Stomach smooth muscle (tissue), 2 donors: ENCODE measurements at regions not wholly inside any gene's neighbourhood (a gene's known extent, or its start where the extent isn't known, plus 50 kb on each side); places are given as distances from the start of the nearest gene placed in this dataset.
"Not testable (repeated sequence)": the region's sequence is repeated elsewhere in the genome, so short reads cannot be mapped to it uniquely, and the experiment has no call there.

Source experiments
- H3K27ac ChIP-seq: one replicate; pipeline ENCODE4 v1.7.0; 2013; ENCODE audit warnings: mild to moderate bottlenecking, low read length, inconsistent platforms
- H3K27me3 ChIP-seq, 2 donors: one replicate each; pipeline ENCODE4 v1.7.0; 2013; ENCODE audit warnings: low read length in 2 of 2; ENCODE audit not compliant: insufficient read depth in 2 of 2, control insufficient read depth in 1 of 2
- H3K36me3 ChIP-seq, 2 donors: one replicate each; pipeline ENCODE4 v1.7.0; 2013; ENCODE audit warnings: low read length in 2 of 2; ENCODE audit not compliant: control insufficient read depth in 2 of 2, insufficient read depth in 2 of 2
- H3K4me1 ChIP-seq: one replicate; pipeline ENCODE4 v1.7.0; 2013; ENCODE audit warnings: low read length; ENCODE audit not compliant: control insufficient read depth, insufficient read depth
- H3K4me3 ChIP-seq, 2 donors: one replicate each; pipeline ENCODE4 v1.7.0; 2013; ENCODE audit warnings: low read length in 2 of 2
- H3K9ac ChIP-seq, 2 donors: one replicate each; pipeline ENCODE4 v1.7.0; 2013; ENCODE audit warnings: low read length in 2 of 2, mild to moderate bottlenecking in 1 of 2
- H3K9me3 ChIP-seq, 2 donors: one replicate each; pipeline ENCODE4 v1.7.0; 2013; ENCODE audit warnings: low read length in 2 of 2; ENCODE audit not compliant: control insufficient read depth in 2 of 2
- donor health status: healthy.
- donor health status: Pancreatic carcinoma.

DNA sequence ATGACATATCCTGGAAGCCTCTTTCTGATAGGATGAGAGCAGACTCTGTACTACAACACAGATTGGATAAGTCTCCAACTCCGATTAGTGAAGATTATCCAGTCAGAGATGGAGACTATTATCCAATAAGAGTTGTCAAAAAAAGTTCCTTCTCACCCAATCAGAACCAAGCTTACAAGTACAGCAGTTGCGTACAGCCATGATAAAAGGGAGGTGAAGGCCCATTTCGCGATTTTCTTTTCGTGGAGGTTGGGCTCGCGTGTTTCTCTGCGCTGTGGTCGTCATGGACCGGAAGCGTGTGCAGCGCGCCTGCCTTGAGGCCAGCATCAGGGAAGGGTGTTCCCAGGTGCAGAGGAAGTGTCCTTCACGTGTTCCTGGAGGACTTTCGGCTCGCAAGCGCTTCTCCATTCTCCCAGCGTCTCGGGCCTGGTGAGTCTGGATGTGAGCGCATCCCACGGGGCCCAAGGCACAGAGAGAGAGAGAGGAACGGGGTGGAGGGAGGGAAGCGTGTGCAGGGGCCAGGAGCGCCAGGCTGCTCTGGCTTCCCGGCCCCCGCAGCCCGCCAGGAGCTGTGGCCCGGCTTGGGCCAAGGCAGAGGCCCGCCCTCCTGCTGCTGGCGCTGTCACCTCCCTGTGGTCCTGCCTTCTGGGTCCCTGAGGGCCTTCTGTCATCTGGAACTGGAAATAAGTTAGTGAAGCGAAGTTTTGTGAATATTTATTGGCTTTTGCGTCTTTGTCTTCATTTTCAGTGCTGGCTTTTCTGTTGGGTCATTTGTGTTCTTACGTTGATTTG lies 53.9 kb downstream of the CDRT15L2 start:
- H3K9me3 ChIP-seq, H3K4me3 ChIP-seq, H3K27me3 ChIP-seq, H3K36me3 ChIP-seq, H3K27ac ChIP-seq, H3K4me1 ChIP-seq, H3K9ac ChIP-seq: not testable (repeated sequence)

DNA sequence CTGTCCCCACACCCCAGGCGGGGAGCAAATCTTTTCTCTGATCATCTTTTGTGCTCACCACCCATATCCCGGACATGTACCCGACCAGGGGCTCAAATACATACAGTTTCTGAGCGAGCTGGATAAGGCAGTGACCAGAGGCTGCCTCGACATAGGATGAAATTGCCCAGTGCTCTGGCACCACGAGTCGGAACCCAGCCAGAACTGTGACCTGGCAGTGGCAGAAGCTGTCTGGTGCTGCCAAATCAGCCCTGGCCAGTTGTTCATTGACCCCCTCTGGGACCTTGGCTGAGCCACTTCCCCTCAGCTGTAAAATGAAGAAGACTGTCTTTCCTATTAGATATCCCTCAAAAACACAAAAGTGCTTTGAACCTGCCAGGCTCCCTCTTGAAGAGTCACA lies 60.6 kb downstream of the CDRT15L2 start:
- H3K27me3 ChIP-seq, H3K27ac ChIP-seq, H3K4me1 ChIP-seq, H3K4me3 ChIP-seq, H3K9ac ChIP-seq, H3K9me3 ChIP-seq, H3K36me3 ChIP-seq: not testable (repeated sequence)

DNA sequence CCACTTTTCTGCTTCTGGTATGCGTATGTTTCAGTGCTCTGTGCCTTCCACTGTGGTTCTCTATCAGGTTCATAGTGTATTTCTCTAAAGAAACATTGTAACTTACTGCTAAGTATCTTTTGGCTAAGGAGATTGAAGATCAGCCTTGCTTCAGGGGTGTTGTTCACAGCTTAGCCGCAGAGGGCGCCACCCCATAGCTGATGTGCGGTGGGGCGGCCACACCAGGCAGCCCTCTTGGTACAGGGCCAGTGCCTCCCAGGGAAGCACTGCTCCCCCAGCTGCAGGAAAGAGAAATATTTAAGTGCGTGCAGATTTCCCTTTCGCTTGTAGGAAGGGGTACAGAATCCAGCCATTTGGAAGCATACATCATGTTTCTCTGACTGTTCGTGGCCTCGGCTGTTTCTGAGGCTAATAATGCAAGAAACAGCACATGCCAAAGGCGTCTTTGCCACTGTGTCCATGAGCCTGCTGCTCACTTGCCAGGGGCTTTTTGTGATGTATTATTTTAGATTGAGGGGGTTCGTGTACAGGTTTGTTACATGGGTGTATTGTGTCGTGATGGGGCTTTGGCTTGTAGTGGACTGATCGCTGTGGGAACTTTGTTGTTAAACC lies 67.2 kb downstream of the CDRT15L2 start:
- not testable (repeated sequence) for H3K27me3 ChIP-seq, H3K36me3 ChIP-seq, H3K9ac ChIP-seq, H3K4me3 ChIP-seq, H3K9me3 ChIP-seq, H3K4me1 ChIP-seq, H3K27ac ChIP-seq

DNA sequence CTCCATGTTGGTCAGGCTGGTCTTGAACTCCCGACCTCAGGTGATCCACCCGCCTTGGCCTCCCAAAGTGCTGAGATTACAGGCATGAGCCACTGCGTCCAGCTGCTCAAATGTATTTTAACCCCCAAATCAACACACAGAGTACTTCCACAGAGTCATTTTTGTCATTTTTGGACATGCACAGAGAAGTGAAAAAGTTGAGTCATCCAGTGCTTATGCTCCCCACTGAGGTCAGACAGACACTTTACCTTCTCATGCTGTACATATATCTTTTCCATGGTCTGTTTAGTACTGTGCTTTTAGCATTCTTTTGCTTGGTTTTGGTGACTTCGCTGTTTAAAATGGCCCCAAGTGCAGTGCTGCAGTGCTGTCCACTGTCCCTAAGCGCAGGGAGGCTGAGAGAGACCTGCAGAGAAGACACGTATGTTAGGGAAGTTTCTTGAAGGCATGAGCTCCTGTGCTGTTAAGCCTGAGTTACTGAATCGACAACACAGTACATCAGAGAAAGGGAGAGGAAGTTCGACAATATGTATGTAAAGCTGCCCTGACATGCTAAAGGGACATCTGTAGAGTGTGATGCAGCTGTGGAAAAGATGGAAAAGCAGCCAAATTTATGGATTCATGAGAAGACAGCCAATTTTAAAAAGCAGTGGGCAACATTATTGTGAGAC lies 69.7 kb downstream of the CDRT15L2 start:
- not testable (repeated sequence) for H3K27me3 ChIP-seq, H3K9ac ChIP-seq, H3K27ac ChIP-seq, H3K4me3 ChIP-seq, H3K36me3 ChIP-seq, H3K9me3 ChIP-seq, H3K4me1 ChIP-seq

DNA sequence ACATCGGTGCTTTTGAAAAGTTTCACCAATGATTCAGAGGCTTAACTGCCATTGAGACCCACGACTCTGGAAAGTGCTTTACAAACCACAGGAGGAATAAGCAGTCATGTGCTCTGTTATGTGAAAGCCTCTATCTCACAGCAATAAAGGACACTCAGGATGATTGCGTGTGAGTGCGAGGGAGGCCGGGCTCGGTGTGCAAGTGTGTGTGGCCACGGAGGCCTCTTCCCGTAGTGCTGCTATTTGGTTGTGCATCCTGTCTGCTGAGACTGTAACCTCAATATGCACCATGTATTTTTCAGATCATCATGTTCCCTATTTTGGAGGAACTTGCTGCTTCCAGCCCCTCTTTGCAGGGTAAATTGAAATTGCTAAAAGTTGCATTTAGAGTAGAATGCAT lies 71.5 kb downstream of the CDRT15L2 start:
- H3K4me1 ChIP-seq, H3K9ac ChIP-seq, H3K4me3 ChIP-seq, H3K36me3 ChIP-seq, H3K27ac ChIP-seq, H3K27me3 ChIP-seq, H3K9me3 ChIP-seq: not testable (repeated sequence)

DNA sequence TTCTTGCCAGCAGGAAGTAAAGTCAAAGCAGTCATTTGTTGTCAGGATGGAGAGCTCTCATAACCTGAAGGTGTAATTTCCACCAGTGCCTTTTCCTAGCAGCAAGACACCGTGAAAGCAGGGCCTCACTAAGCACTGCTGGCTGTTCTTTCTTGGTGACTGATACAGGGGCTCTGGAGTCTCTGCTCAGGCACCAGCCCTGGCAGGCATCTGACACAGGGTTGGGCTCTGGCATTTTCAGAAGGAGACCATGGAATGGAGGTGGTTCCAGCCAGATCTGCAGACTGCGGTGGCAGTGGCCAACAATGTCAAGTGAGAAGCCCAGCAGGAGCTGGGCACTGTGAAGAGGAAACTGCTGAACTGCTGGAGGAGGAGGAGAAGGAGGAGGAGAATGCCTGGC lies 72.2 kb downstream of the CDRT15L2 start:
- H3K4me3 ChIP-seq, H3K27me3 ChIP-seq: not testable (repeated sequence)

DNA sequence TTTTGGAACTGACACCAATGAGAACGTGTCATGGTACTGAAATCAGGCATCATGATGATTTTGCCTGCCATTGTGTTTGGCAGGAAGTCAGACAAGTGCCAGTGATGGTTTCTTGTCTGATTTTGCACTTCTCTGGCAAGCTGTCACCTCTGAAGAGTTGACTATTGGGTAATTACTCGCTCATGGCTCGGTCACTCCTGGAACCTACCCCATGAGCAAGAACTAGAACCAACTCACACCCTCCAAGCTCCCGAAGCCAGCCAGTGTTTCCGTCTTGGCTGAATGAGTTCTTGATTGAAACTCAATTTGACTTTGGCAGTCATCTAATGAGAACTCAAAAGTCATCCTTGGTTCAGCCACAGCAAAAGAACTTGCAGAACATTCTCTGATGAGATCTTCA lies 73.9 kb downstream of the CDRT15L2 start:
- not testable (repeated sequence) for H3K27ac ChIP-seq, H3K9ac ChIP-seq, H3K4me1 ChIP-seq, H3K36me3 ChIP-seq, H3K9me3 ChIP-seq, H3K27me3 ChIP-seq, H3K4me3 ChIP-seq

More for the DNA sequence above, 72.2 kb downstream of the CDRT15L2 start:
- not testable (repeated sequence) for H3K9me3 ChIP-seq, H3K4me1 ChIP-seq, H3K9ac ChIP-seq, H3K27ac ChIP-seq, H3K36me3 ChIP-seq

DNA sequence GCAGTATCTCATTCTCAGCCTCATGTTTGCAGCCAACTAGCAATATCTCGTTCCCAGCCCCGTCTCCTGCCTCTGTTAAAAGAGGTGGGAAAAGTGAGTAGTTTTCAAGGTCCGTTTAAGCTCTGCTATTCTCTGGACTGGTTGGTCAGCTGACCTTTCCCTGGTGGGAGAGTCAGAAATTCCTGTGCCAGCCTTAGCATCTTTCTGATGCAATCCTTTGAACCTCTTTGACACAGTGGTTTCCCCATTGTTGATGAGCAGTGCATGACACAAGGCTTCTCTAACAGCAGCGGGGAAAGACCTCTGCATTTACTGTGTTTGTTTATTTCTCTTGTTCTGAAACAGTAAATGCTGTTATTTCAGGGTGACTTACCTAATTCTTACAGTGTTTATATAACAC lies 74.6 kb downstream of the CDRT15L2 start:
- not testable (repeated sequence) for H3K27ac ChIP-seq, H3K9me3 ChIP-seq, H3K4me1 ChIP-seq, H3K36me3 ChIP-seq, H3K4me3 ChIP-seq, H3K27me3 ChIP-seq, H3K9ac ChIP-seq

DNA sequence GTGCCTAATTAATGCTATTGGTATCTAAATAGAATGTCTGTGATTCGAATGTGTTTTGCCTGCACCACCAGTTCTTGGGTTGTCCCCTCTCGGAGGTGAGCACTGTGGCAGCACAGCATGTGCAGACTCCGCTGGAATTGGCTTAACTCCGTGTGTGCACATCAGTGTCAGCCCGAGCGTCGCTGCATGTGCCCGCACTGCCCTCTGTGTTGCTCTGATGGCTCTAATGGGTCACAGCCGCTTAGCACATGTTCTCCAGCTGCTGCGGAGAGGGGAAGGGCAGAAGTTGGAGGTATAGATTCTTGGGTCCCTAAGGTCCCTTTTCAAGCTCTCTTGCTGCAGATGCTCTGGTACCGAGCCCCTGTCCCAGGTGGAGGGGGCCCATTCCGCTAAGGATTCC lies 75.1 kb downstream of the CDRT15L2 start:
- H3K27ac ChIP-seq, H3K4me3 ChIP-seq, H3K9ac ChIP-seq, H3K36me3 ChIP-seq, H3K27me3 ChIP-seq, H3K4me1 ChIP-seq, H3K9me3 ChIP-seq: not testable (repeated sequence)

DNA sequence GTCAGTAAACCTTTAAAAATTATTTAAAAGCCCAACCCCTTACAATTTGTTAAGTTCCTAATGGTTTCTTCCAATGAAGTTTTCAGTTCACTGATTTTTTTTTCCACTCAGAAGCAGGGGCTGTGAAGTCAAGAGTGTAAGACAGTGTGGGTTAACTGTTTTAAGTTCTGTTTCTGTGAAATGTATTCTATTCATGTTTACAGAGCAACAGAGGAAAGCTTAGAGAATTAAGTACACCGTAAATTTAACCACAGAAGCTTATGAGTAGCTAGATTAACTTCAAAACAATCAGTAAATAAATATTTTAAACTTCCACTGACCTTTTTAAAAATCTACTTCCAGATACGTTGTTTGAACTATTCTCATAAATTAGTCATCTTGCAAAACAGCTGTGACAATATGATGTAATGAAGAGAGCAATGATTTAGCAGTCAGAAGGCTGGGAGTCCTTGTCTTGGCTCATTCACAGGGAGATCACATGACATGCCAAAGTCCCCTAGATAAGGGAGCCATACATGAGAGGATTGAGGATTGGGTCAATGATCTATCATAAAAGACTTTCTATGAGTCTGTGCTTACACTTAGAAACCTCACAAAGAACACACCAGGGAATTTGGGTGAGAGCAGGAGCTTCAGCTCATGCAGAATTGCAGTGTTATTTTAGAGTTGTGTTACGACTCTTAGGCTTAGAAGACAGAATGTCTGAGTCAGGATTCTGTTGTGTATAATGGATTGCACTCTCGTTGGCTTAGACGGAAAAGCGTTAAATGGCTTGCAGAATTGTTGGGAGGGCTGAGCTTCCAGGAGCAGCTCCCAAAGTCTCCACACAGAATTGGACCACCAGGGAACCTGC lies 85.8 kb downstream of the CDRT15L2 start:
- H3K9ac ChIP-seq, H3K4me1 ChIP-seq, H3K9me3 ChIP-seq, H3K36me3 ChIP-seq, H3K27me3 ChIP-seq, H3K27ac ChIP-seq, H3K4me3 ChIP-seq: not testable (repeated sequence)
